SU-DHL-6 (cell line): ENCODE measurements at regions not wholly inside any gene's neighbourhood (a gene's known extent, or its start where the extent isn't known, plus 50 kb on each side); places are given as distances from the start of the nearest gene placed in this dataset.

Experiments
- EZH2phosphoT487 ChIP-seq: fragments of 200-600 bp; sonication (generic), shearing (Covaris generic); conservative IDR thresholded peaks from 2 replicates; pipeline ENCODE4 v1.6.1; 2018; ENCODE audit warnings: mild to moderate bottlenecking, antibody characterized with exemption, low read length, moderate library complexity, mixed read lengths
- TF ChIP-seq, protein P1 (sequence below): fragments of 200-600 bp; sonication (generic); IDR thresholded peaks from one replicate; pipeline ENCODE4 v1.5.1; 2017; ENCODE audit warnings: antibody characterized with exemption, mild to moderate bottlenecking, low read length, moderate library complexity; ENCODE audit not compliant: insufficient read depth, poor library complexity, severe bottlenecking

DNA sequence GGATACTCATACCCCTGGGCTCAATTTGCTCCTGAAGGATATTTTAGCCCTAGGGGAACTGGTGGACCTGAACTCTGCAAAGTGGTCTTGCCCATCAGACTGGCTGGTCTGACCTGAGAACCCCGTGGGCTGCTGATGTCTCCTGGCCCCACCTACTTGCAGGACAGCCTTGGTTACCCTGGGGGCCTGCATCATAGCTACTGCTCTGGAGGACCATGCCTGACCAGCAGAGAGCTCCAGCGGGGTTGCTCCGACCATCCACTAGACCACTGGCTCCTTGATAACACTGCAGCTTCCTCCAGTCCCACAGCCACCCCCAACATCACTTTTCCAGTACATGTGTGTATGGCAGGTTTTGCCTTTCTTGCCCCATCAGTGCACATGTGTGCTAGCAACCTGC is 331.6 kb upstream of the BRINP3 start:
- TF ChIP-seq, protein P1, sequence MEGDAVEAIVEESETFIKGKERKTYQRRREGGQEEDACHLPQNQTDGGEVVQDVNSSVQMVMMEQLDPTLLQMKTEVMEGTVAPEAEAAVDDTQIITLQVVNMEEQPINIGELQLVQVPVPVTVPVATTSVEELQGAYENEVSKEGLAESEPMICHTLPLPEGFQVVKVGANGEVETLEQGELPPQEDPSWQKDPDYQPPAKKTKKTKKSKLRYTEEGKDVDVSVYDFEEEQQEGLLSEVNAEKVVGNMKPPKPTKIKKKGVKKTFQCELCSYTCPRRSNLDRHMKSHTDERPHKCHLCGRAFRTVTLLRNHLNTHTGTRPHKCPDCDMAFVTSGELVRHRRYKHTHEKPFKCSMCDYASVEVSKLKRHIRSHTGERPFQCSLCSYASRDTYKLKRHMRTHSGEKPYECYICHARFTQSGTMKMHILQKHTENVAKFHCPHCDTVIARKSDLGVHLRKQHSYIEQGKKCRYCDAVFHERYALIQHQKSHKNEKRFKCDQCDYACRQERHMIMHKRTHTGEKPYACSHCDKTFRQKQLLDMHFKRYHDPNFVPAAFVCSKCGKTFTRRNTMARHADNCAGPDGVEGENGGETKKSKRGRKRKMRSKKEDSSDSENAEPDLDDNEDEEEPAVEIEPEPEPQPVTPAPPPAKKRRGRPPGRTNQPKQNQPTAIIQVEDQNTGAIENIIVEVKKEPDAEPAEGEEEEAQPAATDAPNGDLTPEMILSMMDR = no peak
- TF ChIP-seq EZH2phosphoT487 = no peak
